CMK (cell line): ENCODE measurements at regions not wholly inside any gene's neighbourhood (a gene's known extent, or its start where the extent isn't known, plus 50 kb on each side); places are given as distances from the start of the nearest gene placed in this dataset.
"Not testable (repeated sequence)": the region's sequence is repeated elsewhere in the genome, so short reads cannot be mapped to it uniquely, and the experiment has no call there.

Experiments used
- DNase-seq: peaks from one replicate; pipeline ENCODE4 v3.0.0-alpha.2; 2010; ENCODE audit warnings: low read depth

GRCh38 chr14:66278418-66278817 lies 207.8 kb upstream of the CCDC196 start:
- not testable (repeated sequence) for DNase-seq

DNA sequence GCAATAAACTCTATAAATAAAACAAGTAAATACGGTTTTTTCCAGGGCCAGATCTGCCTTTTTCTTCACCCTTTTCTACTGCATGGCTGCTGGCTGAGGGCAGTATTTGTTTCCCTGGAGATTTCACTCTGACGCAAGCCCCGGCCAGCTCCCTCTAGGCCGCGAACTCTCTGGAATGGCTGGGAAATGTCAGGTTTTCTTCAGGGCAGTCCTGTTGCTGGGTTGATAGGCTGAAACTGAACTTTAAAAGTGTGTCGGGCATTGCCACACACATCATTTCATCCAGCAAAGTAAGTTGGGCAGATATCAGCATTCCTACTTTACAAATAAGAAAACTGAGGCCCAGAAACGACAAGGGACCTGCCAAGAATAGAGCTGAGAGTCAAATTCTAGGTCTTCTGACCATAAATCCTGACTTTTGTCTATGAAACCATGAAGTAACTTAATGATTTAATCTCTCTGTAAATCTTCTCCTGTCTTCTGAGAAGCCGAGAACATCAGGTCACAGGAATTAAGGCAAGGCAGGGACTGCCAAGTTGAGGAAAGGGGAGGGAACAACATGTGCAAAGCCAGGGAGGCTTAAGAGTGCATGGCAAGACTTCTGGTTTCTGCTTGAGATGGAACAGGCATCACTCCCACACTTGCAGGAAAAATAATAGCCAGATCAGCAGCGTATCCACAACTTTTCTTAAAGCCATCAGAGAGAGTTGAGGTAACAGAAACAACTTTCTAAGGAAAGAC lies 205.0 kb upstream of the CCDC196 start:
- no peak for DNase-seq

- DNase-seq, result no peak
Measured at GRCh38 chr14:66284346-66284745, 201.8 kb upstream of the CCDC196 start.

DNA sequence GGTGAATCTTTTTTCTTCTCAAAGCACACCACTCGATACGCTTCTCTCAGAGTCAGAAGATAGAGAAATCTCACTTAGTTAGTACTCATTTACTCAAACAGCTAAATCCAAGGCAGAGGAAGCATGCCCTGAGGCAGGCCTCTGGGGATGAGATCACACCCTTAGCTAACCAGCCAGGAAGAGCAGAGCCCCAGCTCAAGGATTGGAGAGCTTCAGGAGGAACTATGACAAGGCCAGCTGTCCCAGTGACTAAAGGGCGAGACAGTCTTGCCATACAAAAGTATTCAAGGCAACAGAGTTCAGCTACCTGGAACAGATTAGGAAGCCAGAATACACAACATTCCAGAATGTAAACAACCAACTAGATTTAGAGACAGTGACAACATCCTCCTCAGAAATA lies 197.7 kb upstream of the CCDC196 start:
- DNase-seq, result no peak

DNA sequence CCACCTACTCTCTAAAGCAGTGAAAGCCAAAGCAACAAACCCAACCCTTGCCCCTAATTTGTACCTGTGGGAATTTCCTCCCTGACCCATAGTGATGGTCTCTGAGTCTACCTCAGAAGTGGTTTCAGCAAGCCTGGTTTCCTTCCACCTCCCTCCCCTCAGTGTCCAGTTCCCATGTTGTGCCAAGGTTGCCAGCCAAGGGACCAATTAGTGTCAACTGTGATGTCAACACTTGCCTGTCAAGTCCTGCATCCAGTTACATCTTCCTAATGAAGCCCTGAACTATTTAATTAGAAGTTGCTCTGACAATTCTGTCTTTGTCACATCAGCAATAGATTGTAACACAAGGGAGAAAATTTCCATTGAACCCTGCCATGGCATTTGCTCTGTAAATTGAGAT lies 194.4 kb upstream of the CCDC196 start:
- no peak for DNase-seq

DNA sequence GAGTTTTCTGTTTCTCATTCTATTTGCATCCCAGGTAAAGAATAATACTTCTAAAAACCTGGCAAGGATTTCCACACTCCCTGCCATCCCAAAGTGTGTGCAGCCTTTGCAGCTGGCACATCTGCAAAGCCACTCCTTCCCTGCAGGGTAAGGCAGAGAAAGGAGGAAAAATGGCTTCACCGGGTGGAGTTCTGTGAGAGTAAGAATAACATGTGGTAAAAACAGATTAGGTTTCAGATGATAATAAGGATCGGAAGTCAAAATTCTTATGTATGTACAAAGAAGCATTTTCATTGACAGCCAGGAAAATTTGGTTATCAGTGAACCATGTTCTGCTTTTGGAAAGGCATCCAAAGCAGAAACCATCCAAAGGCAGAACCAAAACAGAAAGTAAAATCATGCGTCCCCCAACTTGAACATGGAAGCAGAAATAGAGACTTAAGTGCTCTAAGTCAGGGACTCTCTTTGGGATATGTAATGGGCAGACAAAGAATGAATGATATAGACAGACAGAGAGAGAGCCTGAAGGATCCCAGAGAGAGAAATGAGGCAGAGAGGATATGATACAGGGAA lies 192.6 kb upstream of the CCDC196 start:
- DNase-seq, result no peak

GRCh38 chr14:66295386-66295785 lies 190.8 kb upstream of the CCDC196 start:
- no peak for DNase-seq

GRCh38 chr14:66300886-66301285 lies 185.3 kb upstream of the CCDC196 start:
- DNase-seq, result no peak

GRCh38 chr14:66306101-66306500 lies 180.1 kb upstream of the CCDC196 start:
- no peak for DNase-seq

DNA sequence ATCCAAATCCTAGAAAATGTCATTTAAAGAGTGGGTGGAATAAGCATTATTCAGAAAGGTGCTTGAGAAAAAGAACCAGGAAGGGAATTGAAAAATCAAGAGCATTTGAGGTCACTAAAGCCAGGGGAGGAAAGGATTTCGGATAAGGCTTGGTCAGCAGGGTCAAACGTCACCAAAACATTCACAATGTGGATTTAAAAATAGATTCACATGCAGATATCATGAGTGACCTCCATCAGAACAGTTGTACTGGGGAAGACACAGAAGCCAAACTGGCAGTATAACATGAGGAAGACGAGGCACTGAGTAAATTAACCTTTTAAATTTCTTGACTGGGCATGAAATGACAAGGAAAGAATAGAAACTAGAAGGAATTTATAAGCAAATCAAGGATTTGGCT lies 175.1 kb upstream of the CCDC196 start:
- DNase-seq, result no peak

- no peak for DNase-seq
Measured at GRCh38 chr14:66311990-66312389, 174.2 kb upstream of the CCDC196 start.

DNA sequence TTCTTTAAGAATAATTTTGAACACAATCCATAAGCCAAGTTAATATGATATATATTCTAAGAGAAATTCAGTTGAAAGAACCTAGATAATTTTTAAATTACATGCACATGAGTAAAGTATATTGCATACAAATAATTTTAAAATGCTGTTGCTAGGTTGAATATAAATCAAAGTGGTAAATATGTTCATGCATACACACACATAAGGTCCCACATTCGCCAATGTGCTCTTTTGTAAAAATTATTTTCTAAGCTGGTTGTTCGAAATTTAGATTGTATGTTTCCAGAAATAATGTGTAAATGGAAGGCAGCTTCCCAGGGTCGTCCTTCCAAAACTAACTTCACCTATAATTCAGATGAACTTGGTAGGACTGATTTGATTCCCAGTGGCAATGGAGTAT lies 173.7 kb upstream of the CCDC196 start:
- no peak for DNase-seq

GRCh38 chr14:66315098-66315497 lies 171.1 kb upstream of the CCDC196 start:
- no peak for DNase-seq

- no peak for DNase-seq
Measured at GRCh38 chr14:66315548-66315947, 170.6 kb upstream of the CCDC196 start.

DNA sequence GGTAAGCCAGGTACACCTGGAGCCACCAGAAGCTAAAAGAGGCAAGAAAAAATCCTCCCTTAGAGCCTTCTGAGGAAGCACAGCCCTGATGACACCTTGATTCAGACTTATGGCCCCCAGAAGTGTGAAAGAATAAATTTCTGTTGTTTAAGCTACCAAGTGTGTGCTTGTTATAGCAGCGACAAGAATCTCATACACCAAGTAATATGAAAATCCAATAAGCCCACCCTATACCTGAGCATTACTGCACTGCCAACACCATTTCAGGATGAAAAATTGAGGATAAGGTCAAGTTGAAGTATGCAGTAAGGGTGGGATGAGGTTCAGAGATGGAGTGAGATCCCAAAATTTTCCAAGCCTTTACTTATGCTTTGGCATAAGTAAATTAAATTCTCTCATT lies 163.6 kb upstream of the CCDC196 start:
- no peak for DNase-seq

- DNase-seq, result no peak
Measured at GRCh38 chr14:66330228-66330627, 155.9 kb upstream of the CCDC196 start.

DNA sequence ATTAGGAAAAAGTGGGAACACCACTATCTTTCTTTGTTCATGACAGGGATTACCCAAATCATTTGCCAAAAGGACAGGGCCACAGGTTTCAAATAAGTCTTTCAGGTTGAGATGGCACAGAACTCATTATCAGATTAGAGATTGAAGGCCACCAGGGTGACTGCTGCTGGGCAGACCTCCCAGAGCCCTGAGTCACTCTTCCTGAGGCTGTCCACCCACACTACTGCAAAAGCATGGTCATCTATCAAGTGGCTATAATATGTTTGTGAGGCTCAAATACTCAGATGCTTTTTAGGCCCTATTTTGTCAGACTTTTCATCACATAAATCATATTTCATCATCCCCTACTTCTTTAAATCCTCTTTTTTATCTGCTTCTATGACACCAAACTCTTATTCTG lies 155.3 kb upstream of the CCDC196 start:
- DNase-seq, result no peak

DNA sequence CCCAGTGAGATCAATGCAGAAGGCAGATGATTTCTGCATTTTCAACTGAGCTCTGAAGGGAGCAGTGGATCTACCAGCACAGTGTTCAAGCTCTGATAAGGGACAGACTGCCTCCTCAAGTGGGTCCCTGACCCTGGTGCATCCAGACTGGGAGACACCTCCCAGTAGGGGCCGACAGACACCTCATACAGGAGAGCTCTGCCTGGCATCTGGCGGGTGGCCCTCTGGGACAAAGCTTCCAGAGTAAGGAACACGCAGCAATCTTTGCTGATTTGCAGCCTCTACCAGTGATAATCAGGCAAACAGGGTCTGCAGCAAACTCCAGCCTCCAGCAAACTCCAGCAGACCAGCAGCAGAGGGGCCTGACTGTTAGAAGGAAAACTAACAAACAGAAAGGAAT lies 152.9 kb upstream of the CCDC196 start:
- not testable (repeated sequence) for DNase-seq

DNA sequence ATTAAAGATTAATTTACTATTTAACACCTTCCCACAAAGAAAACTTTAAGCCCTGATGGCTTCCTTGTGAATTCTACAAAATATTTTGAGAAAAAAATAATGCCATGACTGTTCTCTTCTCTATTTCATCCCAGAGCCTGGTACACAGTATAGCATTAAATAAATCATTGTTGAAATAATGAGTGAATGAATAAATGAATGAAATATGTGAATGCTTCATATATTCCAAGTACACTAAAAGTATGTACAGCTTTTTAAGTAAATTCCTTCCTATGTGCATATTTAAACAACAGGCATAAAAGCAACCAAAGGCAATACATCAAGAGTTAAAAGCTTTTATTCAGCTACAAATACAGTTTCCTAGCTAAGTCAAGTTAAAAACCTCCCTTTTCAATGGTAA lies 144.9 kb upstream of the CCDC196 start:
- no peak for DNase-seq

DNA sequence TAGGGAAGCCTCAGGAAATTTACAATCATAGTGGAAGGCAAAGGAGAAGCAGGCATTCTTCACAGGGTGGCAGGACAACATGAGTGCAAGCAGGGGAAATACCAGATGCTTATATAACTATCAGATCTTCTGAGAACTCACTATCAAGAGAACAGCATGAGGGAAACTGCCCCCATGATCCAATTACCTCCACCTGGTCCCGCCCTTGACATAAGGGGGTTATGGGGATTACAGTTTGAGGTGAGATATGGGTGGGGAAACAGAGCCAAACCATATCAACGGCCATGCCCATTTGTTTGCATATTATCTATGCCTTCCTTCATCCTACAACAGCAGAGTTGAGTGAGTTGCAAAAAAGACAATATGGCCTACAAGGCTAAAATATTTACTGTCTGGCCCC lies 140.2 kb upstream of the CCDC196 start:
- DNase-seq, result no peak

- DNase-seq, result no peak
Measured at GRCh38 chr14:66351310-66351709, 134.9 kb upstream of the CCDC196 start.

GRCh38 chr14:66359500-66359899 lies 126.7 kb upstream of the CCDC196 start:
- peak; percentile 11 for DNase-seq

DNA sequence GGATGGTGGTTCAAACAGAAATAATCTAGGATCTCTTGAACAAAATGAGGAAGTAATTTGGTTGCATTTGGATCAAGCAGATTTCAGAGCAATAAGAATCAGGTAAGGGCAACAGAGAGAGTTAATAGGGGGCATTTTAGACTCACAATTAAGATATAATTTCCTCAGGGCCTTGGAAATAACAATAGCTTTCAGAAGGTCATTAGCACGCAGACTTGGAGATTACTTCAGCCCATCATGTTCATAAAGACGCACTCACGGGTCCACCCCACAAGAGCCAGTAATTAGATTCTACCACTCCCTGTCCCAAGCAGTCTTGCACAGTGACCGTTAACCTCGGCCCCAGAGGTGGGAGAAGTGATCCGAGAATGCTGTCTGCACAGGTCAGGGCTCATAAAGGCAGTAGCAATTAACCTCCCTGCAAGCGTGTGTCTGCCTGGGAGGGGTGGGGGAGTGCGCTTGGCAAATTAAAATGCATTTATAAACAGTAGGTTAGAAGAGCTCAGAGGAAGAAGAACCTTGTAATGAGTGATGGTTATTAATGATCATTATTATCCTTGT lies 125.7 kb upstream of the CCDC196 start:
- DNase-seq, result no peak

- no peak for DNase-seq
Measured at GRCh38 chr14:66361013-66361412, 125.2 kb upstream of the CCDC196 start.
